Naive thymus-derived CD8-positive, alpha-beta T cell (primary cell): ENCODE measurements at regions not wholly inside any gene's neighbourhood (a gene's known extent, or its start where the extent isn't known, plus 50 kb on each side); places are given as distances from the start of the nearest gene placed in this dataset.
"Not testable (repeated sequence)": the region's sequence is repeated elsewhere in the genome, so short reads cannot be mapped to it uniquely, and the experiment has no call there.

ENCODE experiments used
- ATAC-seq, 2 donors: fragments of 150-1000 bp; cut with Tn5 transposase in 1 of 2; sonication (Bioruptor Pico), chemical (Tn5 transposase) in 1 of 2; 1 replicate in 1 of 2; 2 replicates in 1 of 2; pipeline ENCODE4 v1.10.0; 2021; ENCODE audit warnings: mild to moderate bottlenecking in 2 of 2, moderate library complexity in 2 of 2
- POLR2A ChIA-PET: fragments of 350-600 bp; sonication (Branson Sonifier 250); formaldehyde crosslinking; loops from one replicate; lab custom pipeline; 2021; ENCODE audit warnings: antibody characterized with exemption; lab: Charles Lee
- DNase-seq, 10 donors: peaks; one replicate each; pipeline versions ENCODE4 v3.0.0 to v3.0.0-alpha.2; 2020 to 2022
- H3K27ac Mint-ChIP-seq, 10 donors: one replicate each; pipeline ENCODE4 v1.8.0; 2020 to 2022; ENCODE audit warnings: mild to moderate bottlenecking in 10 of 10, mixed read lengths in 10 of 10, moderate library complexity in 4 of 10, inconsistent platforms in 1 of 10
- H3K27me3 Mint-ChIP-seq, 5 donors: one replicate each; pipeline ENCODE4 v1.8.0; 2021 to 2022; ENCODE audit warnings: mixed read lengths in 5 of 5
- H3K36me3 Mint-ChIP-seq, 3 donors: one replicate each; pipeline ENCODE4 v1.8.0; 2020 to 2022; ENCODE audit warnings: mixed read lengths in 3 of 3, mild to moderate bottlenecking in 2 of 3, inconsistent platforms in 1 of 3
- H3K4me1 Mint-ChIP-seq, 4 donors: one replicate each; pipeline ENCODE4 v1.8.0; 2021 to 2022; ENCODE audit warnings: mixed read lengths in 4 of 4
- H3K4me3 Mint-ChIP-seq, 10 donors: one replicate each; pipeline ENCODE4 v1.8.0; 2020 to 2022; ENCODE audit warnings: mild to moderate bottlenecking in 10 of 10, mixed read lengths in 10 of 10, moderate library complexity in 6 of 10, inconsistent platforms in 1 of 10
- H3K9me3 Mint-ChIP-seq, 9 donors: one replicate each; pipeline ENCODE4 v1.8.0; 2020 to 2022; ENCODE audit warnings: mixed read lengths in 9 of 9, mild to moderate bottlenecking in 3 of 9, inconsistent platforms in 1 of 9, moderate library complexity in 1 of 9

- DNase-seq, H3K4me1 Mint-ChIP-seq, ATAC-seq, H3K36me3 Mint-ChIP-seq, H3K9me3 Mint-ChIP-seq, H3K4me3 Mint-ChIP-seq, H3K27ac Mint-ChIP-seq, H3K27me3 Mint-ChIP-seq, POLR2A ChIA-PET: not testable (repeated sequence)
These were observed 840.8 kb downstream of the SPATA31A1 start for GRCh38 chr9:40196165-40196714.

- POLR2A ChIA-PET, H3K4me1 Mint-ChIP-seq, H3K4me3 Mint-ChIP-seq, ATAC-seq, H3K27me3 Mint-ChIP-seq, H3K27ac Mint-ChIP-seq, DNase-seq, H3K9me3 Mint-ChIP-seq, H3K36me3 Mint-ChIP-seq: not testable (repeated sequence)
These were observed 841.3 kb downstream of the SPATA31A1 start for GRCh38 chr9:40196803-40197202.

- POLR2A ChIA-PET, DNase-seq, H3K9me3 Mint-ChIP-seq, H3K27ac Mint-ChIP-seq, H3K4me3 Mint-ChIP-seq, H3K27me3 Mint-ChIP-seq, H3K4me1 Mint-ChIP-seq, ATAC-seq, H3K36me3 Mint-ChIP-seq: not testable (repeated sequence)
These were observed 866.2 kb downstream of the SPATA31A1 start for GRCh38 chr9:40221596-40222233.

- H3K27ac Mint-ChIP-seq, ATAC-seq, POLR2A ChIA-PET, H3K4me1 Mint-ChIP-seq, H3K4me3 Mint-ChIP-seq, H3K9me3 Mint-ChIP-seq, H3K27me3 Mint-ChIP-seq, H3K36me3 Mint-ChIP-seq: not testable (repeated sequence)
- peak in 1 of 10 donors; percentile 23 for DNase-seq
These were observed 867.2 kb downstream of the SPATA31A1 start for GRCh38 chr9:40222617-40223200.

GRCh38 chr9:40223353-40223752 is 867.9 kb downstream of the SPATA31A1 start:
- H3K27ac Mint-ChIP-seq, ATAC-seq, POLR2A ChIA-PET, H3K4me1 Mint-ChIP-seq, H3K27me3 Mint-ChIP-seq, H3K9me3 Mint-ChIP-seq, H3K36me3 Mint-ChIP-seq, H3K4me3 Mint-ChIP-seq: not testable (repeated sequence)
- peak in 2 of 10 donors; percentile 0 to 14 for DNase-seq
